AG09309 (cell line): ENCODE measurements at regions not wholly inside any gene's neighbourhood (a gene's known extent, or its start where the extent isn't known, plus 50 kb on each side); places are given as distances from the start of the nearest gene placed in this dataset.

Experiments
- DNase-seq: peaks from one replicate; pipeline ENCODE4 v3.0.0-alpha.2; 2010; ENCODE audit warnings: low read depth
- H3K4me3 ChIP-seq: 2 replicates; pipeline ENCODE4 v1.5.1; 2011; ENCODE audit warnings: mild to moderate bottlenecking, low read depth, low read length, moderate library complexity; ENCODE audit not compliant: control insufficient read depth
- CTCF ChIP-seq: IDR thresholded peaks from 2 replicates; pipeline ENCODE4 v1.5.1; 2011; ENCODE audit warnings: mild to moderate bottlenecking, low read depth, low read length, inconsistent platforms; ENCODE audit not compliant: insufficient read depth, control insufficient read depth; ENCODE audit errors: missing control alignments

GRCh38 chr10:118978316-118978997, 51.1 kb upstream of the NANOS1 start:
- DNase-seq, result no peak
- TF ChIP-seq CTCF, result no peak
- no peak overlapping the region for H3K4me3 ChIP-seq

GRCh38 chr10:118978998-118979350, 50.5 kb upstream of the NANOS1 start:
- TF ChIP-seq CTCF, result no peak
- DNase-seq, result no peak
- H3K4me3 ChIP-seq, result no peak overlapping the region

GRCh38 chr10:118979661-118980060, 49.9 kb upstream of the NANOS1 start:
- no peak overlapping the region for H3K4me3 ChIP-seq
- no peak for DNase-seq
- no peak for TF ChIP-seq CTCF
